ENCODE measurements at regions not wholly inside any gene's neighbourhood (a gene's known extent, or its start where the extent isn't known, plus 50 kb on each side); places are given as distances from the start of the nearest gene placed in this dataset.

DNA sequence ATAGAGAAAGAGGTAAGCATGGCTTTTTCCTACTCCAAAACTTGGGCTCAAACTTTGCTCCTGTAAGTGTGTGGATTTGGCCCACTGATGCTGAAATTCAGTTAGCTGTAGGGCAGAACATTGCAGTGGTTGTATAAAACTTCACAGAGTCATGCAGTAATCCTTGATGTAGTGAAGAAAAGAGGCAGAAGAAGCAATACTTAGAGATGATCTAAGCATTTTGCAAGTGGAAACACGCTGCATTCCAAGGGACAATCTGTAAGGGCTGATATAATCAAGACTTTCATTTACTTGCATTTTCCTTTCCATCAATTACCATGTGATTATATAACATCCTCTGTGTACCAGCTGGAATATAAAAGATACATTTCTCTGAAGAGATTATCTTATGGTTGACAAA is 338.8 kb downstream of the DNAJB9 start:
- no peaks in the 10 kb centered on the region for H3K4me1 ChIP-seq (ENCODE audit: control insufficient read depth, insufficient read depth, low read length)
- TF ChIP-seq KAT2A (conservative IDR thresholded peaks at IDR 0.05; ENCODE audit: control insufficient read depth, low read depth, low read length) (no peak), BCL11A (IDR thresholded peaks at IDR 0.05; ENCODE audit: low read depth, low read length) (no peak), POLR2AphosphoS5 (IDR thresholded peaks at IDR 0.05; ENCODE audit: low read length) (no peak), CBX5 (IDR thresholded peaks at IDR 0.05; ENCODE audit: low read depth) (no peak), IRF3 (IDR thresholded peaks at IDR 0.05) (no peak), NFYA (IDR thresholded peaks at IDR 0.05; ENCODE audit: borderline replicate concordance, low read depth, low read length) (no peak), CHD1 (IDR thresholded peaks at IDR 0.05; ENCODE audit: low read depth, low read length) (no peak), GATAD2B (conservative IDR thresholded peaks at IDR 0.05; ENCODE audit: low read depth) (no peak), LARP7 (IDR thresholded peaks at IDR 0.05) (no peak), CREM (IDR thresholded peaks at IDR 0.05; ENCODE audit: low read depth) (no peak), NR2C1 (IDR thresholded peaks at IDR 0.05) (no peak), ETV6 (conservative IDR thresholded peaks at IDR 0.05 in 1 of 2, IDR thresholded peaks at IDR 0.05 in 1 of 2; ENCODE audit: borderline replicate concordance in 1 of 2, low read depth in 1 of 2) (no peak), RUNX3 (IDR thresholded peaks at IDR 0.05; ENCODE audit: low read length) (no peak), SREBF1 (IDR thresholded peaks at IDR 0.05; ENCODE audit: low read length) (no peak), MEF2A (IDR thresholded peaks at IDR 0.05; ENCODE audit: insufficient read depth, low read depth, low read length) (no peak)
- TF ChIP-seq, protein P1, sequence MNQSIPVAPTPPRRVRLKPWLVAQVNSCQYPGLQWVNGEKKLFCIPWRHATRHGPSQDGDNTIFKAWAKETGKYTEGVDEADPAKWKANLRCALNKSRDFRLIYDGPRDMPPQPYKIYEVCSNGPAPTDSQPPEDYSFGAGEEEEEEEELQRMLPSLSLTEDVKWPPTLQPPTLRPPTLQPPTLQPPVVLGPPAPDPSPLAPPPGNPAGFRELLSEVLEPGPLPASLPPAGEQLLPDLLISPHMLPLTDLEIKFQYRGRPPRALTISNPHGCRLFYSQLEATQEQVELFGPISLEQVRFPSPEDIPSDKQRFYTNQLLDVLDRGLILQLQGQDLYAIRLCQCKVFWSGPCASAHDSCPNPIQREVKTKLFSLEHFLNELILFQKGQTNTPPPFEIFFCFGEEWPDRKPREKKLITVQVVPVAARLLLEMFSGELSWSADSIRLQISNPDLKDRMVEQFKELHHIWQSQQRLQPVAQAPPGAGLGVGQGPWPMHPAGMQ (IDR thresholded peaks at IDR 0.05; ENCODE audit: borderline replicate concordance): no peak
- TF ChIP-seq, protein P2, sequence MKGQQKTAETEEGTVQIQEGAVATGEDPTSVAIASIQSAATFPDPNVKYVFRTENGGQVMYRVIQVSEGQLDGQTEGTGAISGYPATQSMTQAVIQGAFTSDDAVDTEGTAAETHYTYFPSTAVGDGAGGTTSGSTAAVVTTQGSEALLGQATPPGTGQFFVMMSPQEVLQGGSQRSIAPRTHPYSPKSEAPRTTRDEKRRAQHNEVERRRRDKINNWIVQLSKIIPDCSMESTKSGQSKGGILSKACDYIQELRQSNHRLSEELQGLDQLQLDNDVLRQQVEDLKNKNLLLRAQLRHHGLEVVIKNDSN (IDR thresholded peaks at IDR 0.05; ENCODE audit: borderline replicate concordance, extremely low read length, insufficient read depth, low read depth, low read length): no peak
- no peak overlapping the region for H3K9ac ChIP-seq (ENCODE audit: control insufficient read depth, insufficient read depth, low read length)
- in situ Hi-C loops (cut with MboI) (no loop called here), intact Hi-C loops (cut with micrococcal nuclease; ENCODE audit: unreplicated experiment) (no loop called here)
- no peak overlapping the region for H3K27ac ChIP-seq (ENCODE audit: control insufficient read depth, insufficient read depth)
- WGBS (ENCODE audit: insufficient coverage, insufficient replicate concordance, low lambda C conversion rate, missing lambda C conversion rate): 0% methylated on average over 1 of the region's 1 CpG
- ChIA-PET POLR2A (no interaction called here), CTCF (no interaction called here), SMC1A (ENCODE audit: uncharacterized antibody, unreplicated experiment) (no interaction called here), RAD21 (ENCODE audit: unreplicated experiment) (no interaction called here)
- no peaks in the 10 kb centered on the region for H4K20me1 ChIP-seq (ENCODE audit: control insufficient read depth, insufficient read depth)
- DNase-seq (ENCODE audit: low read depth, low spot score) (no peak), FAIRE-seq (no peak), ATAC-seq (no peak)
- no peak overlapping the region for H2AFZ ChIP-seq (ENCODE audit: control insufficient read depth, low read depth, low read length)
- H3K4me2 ChIP-seq (ENCODE audit: control insufficient read depth, insufficient read depth): no peak overlapping the region
- H3K9me3 ChIP-seq (replicated peaks; ENCODE audit: control insufficient read depth, insufficient read depth, low read length): no peaks in the 10 kb centered on the region
- no peaks in the 10 kb centered on the region for H3K79me2 ChIP-seq (ENCODE audit: control insufficient read depth, insufficient read depth, low read length)
- H3K27me3 ChIP-seq (replicated peaks in 1 of 2; ENCODE audit: control insufficient read depth in 2 of 2, insufficient read depth in 2 of 2, low read length in 1 of 2): no peaks in the 10 kb centered on the region
- BruUV-seq (replicated peaks): no TSS peak
- no peak overlapping the region for H3K4me3 ChIP-seq
- no peaks in the 10 kb centered on the region for H3K36me3 ChIP-seq (ENCODE audit: control insufficient read depth in 2 of 2, insufficient read depth in 2 of 2, low read length in 1 of 2)
